Gastrocnemius medialis (tissue), 4 donors: ENCODE measurements at regions not wholly inside any gene's neighbourhood (a gene's known extent, or its start where the extent isn't known, plus 50 kb on each side); places are given as distances from the start of the nearest gene placed in this dataset.

Experiments
- ATAC-seq, 2 donors: fragments of 150-250 bp; one replicate each; pipeline ENCODE4 v1.9.1; 2016
- DNase-seq, 2 donors: peaks; one replicate each; pipeline ENCODE4 v3.0.0-alpha.2; 2019
- H3K27ac ChIP-seq, 4 donors: fragments of 200-600 bp; sonication (generic); 1 replicate in 1 of 4; 2 replicates in 3 of 4; pipeline ENCODE4 v1.5.1; 2016 to 2018; ENCODE audit warnings: mild to moderate bottlenecking in 2 of 4, moderate library complexity in 1 of 4
- H3K27me3 ChIP-seq, 3 donors: fragments of 200-600 bp; sonication (generic) in 2 of 3; 1 replicate in 1 of 3; 2 replicates in 2 of 3; pipeline versions ENCODE4 v1.5.1 to v1.6.0; 2016 to 2019; ENCODE audit warnings: mild to moderate bottlenecking in 1 of 3, moderate library complexity in 1 of 3
- H3K36me3 ChIP-seq, 2 donors: fragments of 200-600 bp; sonication (generic) in 1 of 2; one replicate each; pipeline ENCODE4 v1.5.1; 2017 to 2018
- H3K4me1 ChIP-seq, 2 donors: fragments of 200-600 bp; sonication (generic) in 1 of 2; one replicate each; pipeline ENCODE4 v1.5.1; 2016 to 2017; ENCODE audit warnings: mild to moderate bottlenecking in 2 of 2
- H3K4me3 ChIP-seq, 4 donors: fragments of 200-600 bp; sonication (generic) in 3 of 4; 1 replicate in 1 of 4; 2 replicates in 3 of 4; pipeline ENCODE4 v1.5.1; 2016 to 2019; ENCODE audit warnings: mild to moderate bottlenecking in 2 of 4
- H3K9me3 ChIP-seq, 3 donors: fragments of 200-600 bp; sonication (generic) in 2 of 3; 1 replicate in 1 of 3; 2 replicates in 2 of 3; pipeline ENCODE4 v1.5.1; 2016 to 2019
- POLR2A ChIP-seq, 2 donors: fragments of 450-650 bp; IDR thresholded peaks; one replicate each; pipeline ENCODE4 v1.6.1; 2017; ENCODE audit warnings: antibody characterized with exemption in 2 of 2, mild to moderate bottlenecking in 2 of 2, moderate library complexity in 2 of 2
- in situ Hi-C, 4 donors: fragments of 200-750 bp; cut with MboI; loops; one replicate each; pipeline versions ENCODE4 v1.15.0 to v1.8.0; 2017; ENCODE audit warnings: low sequenced_read_pairs in 4 of 4
- intact Hi-C: fragments of 100-400 bp; cut with DNase I; formaldehyde crosslinking; loops from one replicate; pipeline ENCODE4 v1.15.1; 2023; ENCODE audit warnings: low total_unique reads
- TF ChIP-seq, protein P1 (sequence below), 5 experiments: fragments of 450-650 bp in 3 of 5; fragments of 200-600 bp in 2 of 5; sonication (generic) in 2 of 5; IDR thresholded peaks in 4 of 5; conservative IDR thresholded peaks in 1 of 5; 1 replicate in 4 of 5; 2 replicates in 1 of 5; pipeline ENCODE4 v1.5.1; 2016 to 2019; ENCODE audit warnings: antibody characterized with exemption in 5 of 5, mild to moderate bottlenecking in 3 of 5, moderate library complexity in 3 of 5

GRCh38 chr3:20811006-20811405, 625.0 kb upstream of the SGO1 start:
- DNase-seq (no peak), ATAC-seq (no peak)
- intact Hi-C loops (no loop called here), in situ Hi-C loops (no loop called here)
- Histone ChIP-seq H3K27ac (no peak overlapping the region), H3K9me3 (no peaks in the 10 kb centered on the region), H3K36me3 (no peaks in the 10 kb centered on the region), H3K4me1 (no peaks in the 10 kb centered on the region), H3K4me3 (no peak overlapping the region), H3K27me3 (no peaks in the 10 kb centered on the region)
- TF ChIP-seq, protein P1, sequence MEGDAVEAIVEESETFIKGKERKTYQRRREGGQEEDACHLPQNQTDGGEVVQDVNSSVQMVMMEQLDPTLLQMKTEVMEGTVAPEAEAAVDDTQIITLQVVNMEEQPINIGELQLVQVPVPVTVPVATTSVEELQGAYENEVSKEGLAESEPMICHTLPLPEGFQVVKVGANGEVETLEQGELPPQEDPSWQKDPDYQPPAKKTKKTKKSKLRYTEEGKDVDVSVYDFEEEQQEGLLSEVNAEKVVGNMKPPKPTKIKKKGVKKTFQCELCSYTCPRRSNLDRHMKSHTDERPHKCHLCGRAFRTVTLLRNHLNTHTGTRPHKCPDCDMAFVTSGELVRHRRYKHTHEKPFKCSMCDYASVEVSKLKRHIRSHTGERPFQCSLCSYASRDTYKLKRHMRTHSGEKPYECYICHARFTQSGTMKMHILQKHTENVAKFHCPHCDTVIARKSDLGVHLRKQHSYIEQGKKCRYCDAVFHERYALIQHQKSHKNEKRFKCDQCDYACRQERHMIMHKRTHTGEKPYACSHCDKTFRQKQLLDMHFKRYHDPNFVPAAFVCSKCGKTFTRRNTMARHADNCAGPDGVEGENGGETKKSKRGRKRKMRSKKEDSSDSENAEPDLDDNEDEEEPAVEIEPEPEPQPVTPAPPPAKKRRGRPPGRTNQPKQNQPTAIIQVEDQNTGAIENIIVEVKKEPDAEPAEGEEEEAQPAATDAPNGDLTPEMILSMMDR (IDR thresholded peaks at IDR 0.05 in 4 of 5, conservative IDR thresholded peaks at IDR 0.05 in 1 of 5) = no peak
- no peak for TF ChIP-seq POLR2A (IDR thresholded peaks at IDR 0.05)

GRCh38 chr3:20810555-20810954, 624.5 kb upstream of the SGO1 start:
- in situ Hi-C loops (no loop called here), intact Hi-C loops (no loop called here)
- no peak overlapping the region for H3K27ac ChIP-seq
- no peaks in the 10 kb centered on the region for H3K4me1 ChIP-seq
- ATAC-seq (no peak), DNase-seq (no peak)
- no peak overlapping the region for H3K4me3 ChIP-seq
- TF ChIP-seq, protein P1 (IDR thresholded peaks at IDR 0.05 in 4 of 5, conservative IDR thresholded peaks at IDR 0.05 in 1 of 5) = no peak
- no peak for TF ChIP-seq POLR2A (IDR thresholded peaks at IDR 0.05)
- H3K27me3 ChIP-seq = no peaks in the 10 kb centered on the region
- no peaks in the 10 kb centered on the region for H3K36me3 ChIP-seq
- no peaks in the 10 kb centered on the region for H3K9me3 ChIP-seq

DNA sequence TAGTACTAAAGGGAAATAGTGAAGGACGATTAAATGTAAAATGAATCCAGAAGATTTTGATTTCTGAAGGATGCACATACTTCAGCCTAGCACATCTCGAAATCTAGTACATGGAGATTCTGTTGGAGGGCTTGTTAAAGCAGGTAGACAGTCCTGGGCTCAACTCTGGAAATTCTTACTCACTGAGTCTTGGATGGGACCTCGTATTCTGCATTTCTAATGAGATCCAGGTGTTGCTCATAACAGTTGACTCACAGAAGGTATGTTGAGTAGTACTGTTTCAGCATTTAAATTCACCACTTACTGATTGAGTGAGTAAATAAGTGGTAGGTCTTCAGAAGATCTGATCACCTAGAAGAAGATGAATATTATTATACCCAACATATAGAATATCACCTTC, 623.4 kb upstream of the SGO1 start:
- no peak overlapping the region for H3K4me3 ChIP-seq
- in situ Hi-C loops = no loop called here
- H3K9me3 ChIP-seq = no peaks in the 10 kb centered on the region
- intact Hi-C loops = no loop called here
- TF ChIP-seq, protein P1 (IDR thresholded peaks at IDR 0.05 in 4 of 5, conservative IDR thresholded peaks at IDR 0.05 in 1 of 5) = no peak
- no peak for TF ChIP-seq POLR2A (IDR thresholded peaks at IDR 0.05)
- H3K27ac ChIP-seq = no peak overlapping the region
- H3K36me3 ChIP-seq = no peaks in the 10 kb centered on the region
- ATAC-seq (no peak), DNase-seq (no peak)
- no peaks in the 10 kb centered on the region for H3K4me1 ChIP-seq
- H3K27me3 ChIP-seq = no peaks in the 10 kb centered on the region

DNA sequence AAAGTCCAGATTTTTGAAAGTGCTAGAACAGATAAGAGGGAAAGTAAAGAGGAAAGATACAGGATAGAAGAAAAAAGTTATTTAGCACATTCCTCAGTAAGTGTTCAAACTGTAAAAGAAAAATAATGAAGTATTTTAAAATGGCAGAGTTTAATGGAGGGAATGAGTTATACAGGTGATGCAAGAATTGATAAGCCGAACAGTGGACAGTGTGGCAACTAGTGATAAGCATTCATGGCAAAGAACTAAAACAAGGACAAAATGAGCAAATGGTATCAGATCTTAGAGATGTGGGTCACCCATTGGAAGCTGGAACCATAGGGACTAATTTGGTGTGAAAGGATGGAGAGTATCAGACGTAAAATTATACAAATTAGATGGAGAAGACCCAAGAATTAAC, 622.9 kb upstream of the SGO1 start:
- TF ChIP-seq POLR2A (IDR thresholded peaks at IDR 0.05) = no peak
- TF ChIP-seq, protein P1 (IDR thresholded peaks at IDR 0.05 in 4 of 5, conservative IDR thresholded peaks at IDR 0.05 in 1 of 5) = no peak
- Histone ChIP-seq H3K36me3 (no peaks in the 10 kb centered on the region), H3K4me3 (no peak overlapping the region), H3K4me1 (no peaks in the 10 kb centered on the region), H3K9me3 (no peaks in the 10 kb centered on the region), H3K27ac (no peak overlapping the region), H3K27me3 (no peaks in the 10 kb centered on the region)
- ATAC-seq (no peak), DNase-seq (no peak)
- in situ Hi-C loops (no loop called here), intact Hi-C loops (no loop called here)

GRCh38 chr3:20798666-20799065, 612.7 kb upstream of the SGO1 start:
- intact Hi-C loops = no loop called here
- Histone ChIP-seq H3K4me1 (no peaks in the 10 kb centered on the region), H3K9me3 (no peaks in the 10 kb centered on the region), H3K27ac (no peak overlapping the region), H3K4me3 (no peak overlapping the region), H3K27me3 (no peaks in the 10 kb centered on the region), H3K36me3 (no peaks in the 10 kb centered on the region)
- ATAC-seq = no peak
- TF ChIP-seq, protein P1 (IDR thresholded peaks at IDR 0.05 in 4 of 5, conservative IDR thresholded peaks at IDR 0.05 in 1 of 5) = no peak
- TF ChIP-seq POLR2A (IDR thresholded peaks at IDR 0.05) = no peak
- DNase-seq = no peak
- in situ Hi-C loops = no loop called here
